ENCODE measurements at regions not wholly inside any gene's neighbourhood (a gene's known extent, or its start where the extent isn't known, plus 50 kb on each side); places are given as distances from the start of the nearest gene placed in this dataset.

DNA sequence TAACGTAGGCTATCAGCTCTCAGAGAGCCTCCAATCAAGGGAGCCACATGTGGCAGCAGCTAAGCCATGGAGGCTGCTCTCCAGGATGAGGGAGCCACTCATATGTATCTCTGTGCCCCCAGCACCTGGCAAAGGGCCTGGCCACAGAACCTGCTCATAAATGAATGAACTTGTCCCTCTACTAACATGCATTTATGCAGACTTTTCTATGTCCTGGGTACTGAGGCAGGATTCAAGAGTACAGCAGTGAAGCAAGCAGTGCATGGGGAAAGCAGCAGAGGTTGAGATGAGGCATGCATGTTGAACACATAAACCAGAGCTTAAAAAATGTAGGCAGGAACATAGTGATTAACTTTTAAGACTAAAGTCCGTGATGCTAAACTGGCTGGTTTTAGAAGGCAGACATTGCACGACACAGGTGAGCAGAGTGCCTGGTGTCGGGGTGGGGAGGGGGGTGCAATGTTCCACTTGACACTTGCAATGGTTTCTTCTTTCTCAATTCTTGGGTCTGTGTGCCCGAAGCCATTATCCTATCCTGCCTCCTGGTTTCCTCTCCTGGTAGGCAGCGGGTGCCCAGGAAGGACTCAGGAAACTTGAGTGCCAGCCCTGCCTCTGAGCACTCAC is 142.8 kb upstream of the ALDH1B1 start:
- no peak overlapping the region for H2BK5ac ChIP-seq (ENCODE audit: insufficient read length, low read length)
- no peak overlapping the region for H4K91ac ChIP-seq (ENCODE audit: insufficient read length, low read depth, low read length)
- no peak overlapping the region for H3K9ac ChIP-seq (ENCODE audit: extremely low read depth, insufficient read length, low read length)
- Mint-ChIP-seq H3K36me3 (ENCODE audit: insufficient read depth in 1 of 3, low read depth in 3 of 3) (no peaks in the 10 kb centered on the region), H3K4me3 (no peak overlapping the region), H3K9me3 (no peaks in the 10 kb centered on the region), H3K27me3 (ENCODE audit: low read depth) (peaks cover 91% of the 10 kb centered on the region), H3K27ac (no peak overlapping the region), H3K4me1 (peaks cover 0 to 4% of the 10 kb centered on the region in 2 experiments; a peak in 3 of 4 replicates)
- H3K79me2 ChIP-seq (ENCODE audit: insufficient read depth, low read length) = no peaks in the 10 kb centered on the region
- no peak overlapping the region for H2BK12ac ChIP-seq (ENCODE audit: insufficient read length, low read depth, low read length)
- no peaks in the 10 kb centered on the region for H3K4me1 ChIP-seq (ENCODE audit: insufficient read depth, low read length)
- H2BK120ac ChIP-seq (ENCODE audit: low read depth, low read length, poor library complexity, severe bottlenecking) = no peak overlapping the region
- no peak overlapping the region for H4K5ac ChIP-seq (ENCODE audit: insufficient read length, low read depth, low read length)
- H3K56ac ChIP-seq (ENCODE audit: insufficient read length, low read depth, low read length) = no peak overlapping the region
- no peak overlapping the region for H3K27ac ChIP-seq (ENCODE audit: insufficient read length, low read depth, low read length)
- no peak overlapping the region for H2AK5ac ChIP-seq (ENCODE audit: insufficient read length, low read length)
- no peak overlapping the region for H4K8ac ChIP-seq (replicated peaks; ENCODE audit: insufficient read length, low read depth, low read length)
- no peaks in the 10 kb centered on the region for H3K23me2 ChIP-seq (ENCODE audit: insufficient read length, low read depth, low read length, poor library complexity, severe bottlenecking)
- no peak overlapping the region for H2BK15ac ChIP-seq (ENCODE audit: low read depth, low read length)
- H3K27me3 ChIP-seq (ENCODE audit: insufficient read depth, low read length) = no peaks in the 10 kb centered on the region
- H2AFZ ChIP-seq (ENCODE audit: low read length) = no peak overlapping the region
- TF ChIP-seq, protein P1, sequence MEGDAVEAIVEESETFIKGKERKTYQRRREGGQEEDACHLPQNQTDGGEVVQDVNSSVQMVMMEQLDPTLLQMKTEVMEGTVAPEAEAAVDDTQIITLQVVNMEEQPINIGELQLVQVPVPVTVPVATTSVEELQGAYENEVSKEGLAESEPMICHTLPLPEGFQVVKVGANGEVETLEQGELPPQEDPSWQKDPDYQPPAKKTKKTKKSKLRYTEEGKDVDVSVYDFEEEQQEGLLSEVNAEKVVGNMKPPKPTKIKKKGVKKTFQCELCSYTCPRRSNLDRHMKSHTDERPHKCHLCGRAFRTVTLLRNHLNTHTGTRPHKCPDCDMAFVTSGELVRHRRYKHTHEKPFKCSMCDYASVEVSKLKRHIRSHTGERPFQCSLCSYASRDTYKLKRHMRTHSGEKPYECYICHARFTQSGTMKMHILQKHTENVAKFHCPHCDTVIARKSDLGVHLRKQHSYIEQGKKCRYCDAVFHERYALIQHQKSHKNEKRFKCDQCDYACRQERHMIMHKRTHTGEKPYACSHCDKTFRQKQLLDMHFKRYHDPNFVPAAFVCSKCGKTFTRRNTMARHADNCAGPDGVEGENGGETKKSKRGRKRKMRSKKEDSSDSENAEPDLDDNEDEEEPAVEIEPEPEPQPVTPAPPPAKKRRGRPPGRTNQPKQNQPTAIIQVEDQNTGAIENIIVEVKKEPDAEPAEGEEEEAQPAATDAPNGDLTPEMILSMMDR (conservative IDR thresholded peaks at IDR 0.05) = no peak
- H3K18ac ChIP-seq (ENCODE audit: insufficient read length, low read depth, low read length) = no peak overlapping the region
- H3K14ac ChIP-seq (ENCODE audit: insufficient read depth, low read length) = no peak overlapping the region
- H4K20me1 ChIP-seq (ENCODE audit: control insufficient read depth, insufficient read depth, insufficient read length) = no peaks in the 10 kb centered on the region
- H3K79me1 ChIP-seq (ENCODE audit: insufficient read depth, low read depth, low read length, poor library complexity, severe bottlenecking) = no peaks in the 10 kb centered on the region
- no peaks in the 10 kb centered on the region for H3K9me3 ChIP-seq (ENCODE audit: control insufficient read depth, low read depth, low read length)
- no peak overlapping the region for H3K4me2 ChIP-seq (ENCODE audit: insufficient read depth, insufficient read length, low read length)
- no peak overlapping the region for H3K4ac ChIP-seq (ENCODE audit: low read depth, low read length)
- no CpG with 5 or more reads among the region's 6 CpGs for WGBS (ENCODE audit: extremely low coverage, insufficient read length, low lambda C conversion rate)
- no peak for DNase-seq
- H3K23ac ChIP-seq (ENCODE audit: insufficient read length, low read depth, low read length) = no peak overlapping the region
- no peak overlapping the region for H3T11ph ChIP-seq (ENCODE audit: low read length)
- no peak overlapping the region for H2BK20ac ChIP-seq (ENCODE audit: low read depth, low read length, poor library complexity, severe bottlenecking)

Data from H9 (cell line).